GM21576 (cell line): ENCODE measurements at regions not wholly inside any gene's neighbourhood (a gene's known extent, or its start where the extent isn't known, plus 50 kb on each side); places are given as distances from the start of the nearest gene placed in this dataset.

Source experiments
- ATAC-seq: cut with Tn5 transposase; IDR thresholded peaks from one replicate; pipeline ENCODE4 v1.9.1; 2021; ENCODE audit warnings: mild to moderate bottlenecking, moderate library complexity; ENCODE audit not compliant: unreplicated experiment

DNA sequence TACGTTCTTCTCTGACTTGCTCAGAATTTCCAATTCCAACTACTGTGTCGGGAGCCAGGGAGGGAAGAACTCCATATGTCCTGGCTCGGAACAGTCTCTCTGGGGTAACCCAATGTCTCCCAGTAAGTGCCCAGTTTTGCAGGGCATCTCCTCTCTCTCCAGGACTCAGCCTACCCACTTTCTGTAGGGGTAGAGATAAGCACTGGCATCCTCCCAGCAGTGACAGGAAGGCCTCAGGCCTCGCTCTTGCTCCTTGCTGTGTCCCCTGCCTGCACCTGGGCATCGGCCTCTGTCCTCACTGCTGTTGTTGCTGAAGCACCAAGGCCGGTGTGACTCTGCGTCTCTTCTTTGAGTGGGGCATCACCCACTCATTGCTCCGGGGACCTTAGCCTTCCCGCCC is 388.9 kb upstream of the JARID2 start:
- no peak for ATAC-seq

DNA sequence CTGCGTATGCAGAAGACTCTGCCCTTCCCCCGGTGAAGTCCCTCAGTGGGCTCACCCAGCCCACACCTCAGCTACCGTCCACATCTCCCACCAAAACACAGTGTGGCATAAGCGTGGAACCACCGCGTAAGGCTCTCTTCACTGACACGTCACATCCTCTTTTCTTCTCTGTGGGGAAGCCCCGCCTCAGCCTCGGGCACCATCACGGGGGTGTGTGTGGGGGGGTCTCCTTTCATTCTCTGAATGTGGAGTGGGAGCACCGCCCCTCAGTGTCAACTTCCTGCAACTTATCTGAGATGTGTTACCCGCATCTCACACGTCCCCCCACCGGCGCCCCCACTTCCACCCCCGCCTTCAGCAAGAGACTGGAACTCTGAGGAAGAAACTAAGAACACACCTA is 388.4 kb upstream of the JARID2 start:
- ATAC-seq, result no peak

DNA sequence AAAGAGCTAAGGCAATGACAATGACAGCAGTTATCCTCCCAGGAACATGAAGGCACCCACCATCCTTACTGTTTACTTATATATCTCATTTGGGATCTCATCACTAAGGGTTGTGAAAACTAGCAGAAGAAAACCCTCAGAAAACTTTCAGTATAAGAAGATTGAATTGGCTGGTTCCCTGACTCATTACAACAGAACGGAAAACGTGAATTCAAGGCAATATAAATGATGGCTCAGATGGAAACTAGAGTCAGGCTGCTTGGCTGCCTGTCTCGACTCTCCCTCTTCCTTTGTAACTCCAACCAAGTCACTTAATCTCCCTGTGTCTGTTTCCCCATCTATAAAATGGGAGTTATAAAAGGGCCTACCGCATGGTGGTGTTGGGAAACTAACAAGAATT is 387.1 kb upstream of the JARID2 start:
- ATAC-seq, result no peak

GRCh38 chr6:14860774-14861173 is 385.1 kb upstream of the JARID2 start:
- no peak for ATAC-seq

DNA sequence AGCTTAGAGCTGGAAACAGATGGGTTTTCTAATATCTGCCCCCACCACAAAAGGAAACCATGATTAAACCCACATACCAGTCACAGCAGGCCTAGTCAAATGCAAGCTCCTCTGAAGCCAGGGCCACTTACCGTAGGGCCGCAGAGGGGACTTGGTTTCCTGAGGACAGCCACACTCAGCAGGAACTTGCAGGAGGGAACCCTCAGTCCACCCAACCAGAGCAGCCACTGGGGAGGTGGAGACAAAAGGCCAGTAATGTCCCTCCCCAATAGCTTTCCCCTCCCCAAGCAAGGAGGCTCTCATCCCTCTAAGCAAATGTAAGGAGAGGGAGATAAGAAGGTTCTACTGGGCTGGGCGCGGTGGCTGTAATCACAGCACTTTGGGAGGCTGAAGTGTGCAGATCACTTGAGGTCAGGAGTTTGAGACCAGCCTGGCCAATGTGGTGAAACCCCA is 384.4 kb upstream of the JARID2 start:
- ATAC-seq, result no peak

GRCh38 chr6:14862845-14863244 is 383.0 kb upstream of the JARID2 start:
- ATAC-seq, result no peak

- no peak for ATAC-seq
These were observed 381.7 kb upstream of the JARID2 start for GRCh38 chr6:14863902-14864850.

DNA sequence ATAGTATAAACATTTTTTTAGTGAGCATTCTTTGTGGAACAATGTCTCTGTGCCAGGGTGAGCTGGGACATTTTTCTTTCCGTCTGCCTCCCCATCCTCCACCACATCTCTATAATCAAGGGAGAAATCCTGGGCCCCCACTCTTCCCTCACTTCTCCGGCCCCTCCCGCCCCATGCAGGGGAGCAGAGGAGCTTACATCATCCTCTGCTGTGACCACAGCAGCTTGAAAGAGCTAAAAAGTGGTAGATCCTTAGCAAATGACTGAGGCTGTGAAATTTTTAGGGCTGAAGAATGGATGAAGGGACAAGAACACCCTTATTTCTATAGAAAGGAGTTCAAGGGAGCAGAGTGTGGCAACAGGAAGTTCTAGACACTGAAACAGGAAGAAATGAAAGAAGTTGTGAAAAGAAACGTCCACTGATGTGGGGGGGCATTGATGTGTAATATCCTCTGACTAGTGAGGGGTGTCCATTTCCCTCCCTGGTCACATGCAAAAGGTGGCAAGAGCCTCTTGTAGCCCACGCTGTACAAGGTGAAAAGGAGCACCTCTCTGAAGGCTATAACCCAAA is 380.3 kb upstream of the JARID2 start:
- no peak for ATAC-seq

DNA sequence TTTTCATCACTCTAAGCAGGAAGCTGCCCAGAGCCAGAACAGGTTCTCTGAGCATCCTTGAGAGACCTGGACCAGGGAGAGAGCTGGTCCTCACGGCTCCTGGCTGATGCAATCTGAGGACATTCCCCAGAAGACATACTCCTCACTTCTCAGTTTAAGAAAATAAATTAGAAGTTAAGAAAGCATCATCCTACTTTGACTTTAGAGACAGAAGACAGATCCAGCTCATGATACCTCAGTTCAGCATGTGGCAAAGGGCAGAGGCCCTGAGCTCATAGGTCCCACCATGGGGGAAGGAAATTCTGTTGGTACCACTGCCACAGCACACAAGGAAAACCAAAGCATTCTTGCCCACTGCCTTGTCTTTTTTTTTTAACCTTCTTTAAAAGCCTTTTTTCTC is 378.1 kb upstream of the JARID2 start:
- no peak for ATAC-seq

DNA sequence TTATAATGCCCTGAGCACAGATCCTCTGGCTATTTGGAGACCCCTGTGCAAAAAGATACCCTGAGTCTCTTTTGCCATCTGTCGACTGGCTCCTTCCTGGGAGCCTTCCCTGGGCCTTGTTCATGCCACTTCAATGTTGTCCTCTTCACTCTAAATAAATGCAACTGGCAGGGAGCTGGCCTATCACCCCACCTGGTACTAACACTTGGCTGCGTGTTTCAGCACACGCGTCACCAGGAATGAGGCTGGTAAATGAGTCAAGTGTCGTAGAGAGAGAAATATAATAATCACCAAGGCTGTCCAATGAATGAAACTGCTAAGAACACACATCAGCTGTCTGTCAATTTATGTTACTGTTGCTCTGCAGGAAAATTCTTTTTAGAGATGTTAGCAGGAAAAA is 374.6 kb upstream of the JARID2 start:
- no peak for ATAC-seq

- ATAC-seq, result no peak
These were observed 372.8 kb upstream of the JARID2 start for GRCh38 chr6:14873101-14873500.

GRCh38 chr6:14873781-14874441 is 372.0 kb upstream of the JARID2 start:
- ATAC-seq, result no peak

DNA sequence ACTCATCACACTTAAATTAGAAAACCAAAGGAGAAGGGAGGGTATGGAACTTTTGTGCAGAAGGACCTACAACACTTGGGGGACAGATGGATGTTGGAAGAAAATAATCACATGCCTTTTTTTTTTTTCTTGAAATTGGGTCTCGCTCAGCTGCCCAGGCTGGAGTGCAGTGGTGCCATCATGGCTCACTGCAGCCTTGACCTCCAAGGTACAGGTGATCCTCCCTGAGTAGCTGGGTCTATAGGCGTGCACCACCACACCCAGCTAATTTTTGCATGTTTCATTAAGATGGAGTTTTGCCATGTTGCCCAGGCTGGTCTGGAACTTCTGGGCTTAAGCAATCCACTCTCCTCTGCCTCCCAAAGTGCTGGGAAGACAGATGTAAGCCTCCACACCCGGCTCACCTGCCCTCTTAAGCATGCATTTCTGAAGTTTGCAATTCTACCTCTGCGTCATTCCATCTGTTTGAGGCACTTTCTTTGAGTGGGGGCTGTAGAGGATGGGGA is 370.8 kb upstream of the JARID2 start:
- ATAC-seq, result no peak

GRCh38 chr6:14875481-14876063 is 370.3 kb upstream of the JARID2 start:
- peak; percentile 58 for ATAC-seq

DNA sequence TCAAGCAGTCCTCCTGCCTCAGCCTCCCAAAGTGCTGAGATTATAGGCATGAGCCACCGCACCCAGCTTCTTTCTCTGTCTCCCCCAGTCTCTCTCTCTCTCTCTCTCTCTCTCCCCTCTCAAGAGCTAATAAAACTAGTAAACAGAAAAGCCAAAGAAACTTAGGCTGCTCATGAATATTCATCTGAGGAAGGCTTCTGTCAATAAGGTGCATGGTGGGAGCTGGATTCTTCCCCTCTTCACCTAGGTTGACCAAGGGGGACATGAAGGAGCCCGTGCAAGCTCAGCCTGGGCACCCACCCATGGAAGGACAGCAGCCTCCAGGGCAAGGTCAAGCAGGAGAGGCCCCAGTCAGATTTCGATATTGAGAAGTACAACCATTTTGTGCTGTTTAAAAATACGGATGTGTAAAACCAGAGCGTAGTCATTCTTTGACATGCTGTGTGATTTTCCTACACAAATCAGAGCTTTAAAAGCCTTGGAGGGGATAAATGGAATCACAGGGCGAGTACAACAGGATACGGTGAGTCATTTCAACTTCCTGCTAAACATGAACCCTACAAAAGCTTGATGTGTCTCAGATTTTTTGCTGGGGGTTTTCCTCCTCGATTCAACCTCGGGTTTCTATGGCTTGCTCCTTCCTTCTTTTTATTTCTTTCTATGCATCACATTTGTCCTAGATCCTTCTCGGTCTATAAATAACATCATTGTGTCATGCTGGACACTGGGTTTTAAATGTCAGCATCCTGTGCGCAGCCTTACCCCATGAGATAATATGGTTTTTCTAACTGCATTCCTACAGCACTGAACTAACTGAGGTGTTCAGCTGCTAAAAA is 368.9 kb upstream of the JARID2 start:
- ATAC-seq, result peak; percentile 61

DNA sequence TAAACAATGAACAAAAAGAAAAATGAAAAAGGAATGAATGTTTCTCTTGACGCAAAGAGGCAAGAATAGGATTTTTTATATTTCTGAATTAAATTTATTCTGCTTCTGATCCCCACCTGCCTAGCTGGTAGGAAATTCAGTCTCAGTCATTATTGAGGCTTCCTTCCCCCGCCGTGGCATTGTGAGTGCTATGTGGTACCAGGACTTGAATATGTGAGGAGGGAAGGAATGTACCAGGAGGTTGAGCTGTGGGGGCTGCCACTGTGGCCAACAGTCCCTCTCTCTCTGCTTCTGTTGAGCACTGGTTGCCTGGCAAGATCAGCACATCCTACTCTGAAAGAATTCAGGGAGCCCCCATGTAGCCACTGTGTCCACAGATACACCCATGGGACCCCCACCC is 368.1 kb upstream of the JARID2 start:
- ATAC-seq, result no peak

GRCh38 chr6:14880052-14880451 is 365.8 kb upstream of the JARID2 start:
- ATAC-seq, result no peak

GRCh38 chr6:14880677-14881076 is 365.2 kb upstream of the JARID2 start:
- ATAC-seq, result no peak

DNA sequence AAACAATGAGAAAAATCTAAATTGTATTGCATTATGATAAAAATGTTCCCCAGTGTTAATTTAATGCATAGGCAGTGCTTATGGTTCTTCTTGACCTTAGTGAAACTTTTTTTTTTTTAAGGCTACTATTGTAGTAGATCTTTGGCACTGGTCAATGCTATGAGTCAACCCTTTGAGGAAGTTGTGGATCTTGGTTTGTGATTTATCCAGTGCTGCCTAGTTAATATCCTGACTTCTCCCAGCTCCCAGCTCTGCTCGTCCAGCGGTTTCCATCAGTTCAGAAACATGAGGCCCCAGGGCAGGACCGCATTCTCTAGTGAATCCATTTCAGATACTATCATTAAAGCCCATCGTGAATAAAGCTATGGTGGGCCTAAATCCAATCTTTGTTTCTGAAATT is 364.5 kb upstream of the JARID2 start:
- ATAC-seq, result no peak

DNA sequence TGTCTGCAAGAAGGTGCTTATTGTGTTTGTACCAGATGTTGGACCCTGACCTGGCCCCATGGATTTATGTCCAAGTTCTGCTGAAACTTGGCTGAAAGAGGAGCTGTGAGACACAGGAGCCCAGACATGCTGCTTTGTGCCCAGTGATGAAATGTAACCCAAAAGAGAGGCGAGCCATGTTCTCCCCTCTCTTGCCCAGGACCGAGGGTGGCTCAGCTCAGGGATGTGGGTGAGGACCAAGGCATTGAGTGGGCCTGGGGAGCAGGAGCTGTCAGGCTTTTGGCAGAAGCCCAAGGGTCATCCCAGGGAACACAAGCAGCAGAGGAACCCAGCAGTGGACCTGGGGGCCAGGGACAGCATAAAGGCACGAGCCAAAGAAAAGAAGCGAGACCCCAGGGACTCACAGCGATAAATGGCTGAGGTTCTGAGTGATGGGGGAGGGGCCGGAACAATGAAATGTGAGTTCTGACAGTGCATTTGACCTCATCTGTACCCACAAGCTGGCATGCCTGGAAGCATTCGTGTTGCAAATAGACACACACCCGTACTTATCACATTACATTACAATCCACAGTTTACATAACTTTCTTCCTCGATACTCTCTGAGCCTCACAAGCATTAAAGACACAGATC is 363.4 kb upstream of the JARID2 start:
- ATAC-seq, result no peak
